ENCODE measurements at regions not wholly inside any gene's neighbourhood (a gene's known extent, or its start where the extent isn't known, plus 50 kb on each side); places are given as distances from the start of the nearest gene placed in this dataset.
A peak's percentile ranks its signal among the peaks of the same experiment; 100 is the strongest.

- Histone ChIP-seq H3K4me3 (ENCODE audit: low read length, poor library complexity, severe bottlenecking) (no peak overlapping the region), H4K20me1 (ENCODE audit: insufficient read depth, low read length, poor library complexity, severe bottlenecking) (no peaks in the 10 kb centered on the region), H3K9me3 (ENCODE audit: insufficient read depth, low read depth, low read length) (no peaks in the 10 kb centered on the region), H3F3A (ENCODE audit: low read depth) (no peaks in the 10 kb centered on the region), H2AFZ (ENCODE audit: low read length) (no peak overlapping the region), H3K4me1 (ENCODE audit: insufficient read depth, low read length, poor library complexity, severe bottlenecking) (no peaks in the 10 kb centered on the region), H3K36me3 (ENCODE audit: insufficient read depth, low read length) (no peaks in the 10 kb centered on the region), H3K27me3 (ENCODE audit: insufficient read depth, low read length, poor library complexity, severe bottlenecking) (no peaks in the 10 kb centered on the region), H3K9ac (ENCODE audit: low read depth, low read length, poor library complexity, severe bottlenecking) (no peak overlapping the region), H3K9me2 (replicated peaks; ENCODE audit: low read depth, low read length) (no peaks in the 10 kb centered on the region), H3K79me2 (ENCODE audit: insufficient read depth, low read length) (no peaks in the 10 kb centered on the region), H3K4me2 (ENCODE audit: low read depth, low read length, poor library complexity, severe bottlenecking) (no peak overlapping the region)
- TF ChIP-seq EZH2phosphoT487 (IDR thresholded peaks at IDR 0.05; ENCODE audit: borderline replicate concordance) (no peak), CTCF (conservative IDR thresholded peaks at IDR 0.05; ENCODE audit: low read length) (no peak)
Observed at GRCh38 chr3:106067711-106068110, 198.9 kb upstream of the CBLB start.

- no peaks in the 10 kb centered on the region for H3K36me3 ChIP-seq (ENCODE audit: insufficient read depth, low read length)
- H3K4me3 ChIP-seq (ENCODE audit: low read length, poor library complexity, severe bottlenecking): no peak overlapping the region
- H3F3A ChIP-seq (ENCODE audit: low read depth): no peaks in the 10 kb centered on the region
- TF ChIP-seq EZH2phosphoT487 (IDR thresholded peaks at IDR 0.05; ENCODE audit: borderline replicate concordance): no peak
- no peak for TF ChIP-seq CTCF (conservative IDR thresholded peaks at IDR 0.05; ENCODE audit: low read length)
- no peaks in the 10 kb centered on the region for H3K79me2 ChIP-seq (ENCODE audit: insufficient read depth, low read length)
- H3K9ac ChIP-seq (ENCODE audit: low read depth, low read length, poor library complexity, severe bottlenecking): no peak overlapping the region
- no peak overlapping the region for H2AFZ ChIP-seq (ENCODE audit: low read length)
- no peaks in the 10 kb centered on the region for H3K9me3 ChIP-seq (ENCODE audit: insufficient read depth, low read depth, low read length)
- H3K4me1 ChIP-seq (ENCODE audit: insufficient read depth, low read length, poor library complexity, severe bottlenecking): no peaks in the 10 kb centered on the region
- no peaks in the 10 kb centered on the region for H3K9me2 ChIP-seq (replicated peaks; ENCODE audit: low read depth, low read length)
- H3K27me3 ChIP-seq (ENCODE audit: insufficient read depth, low read length, poor library complexity, severe bottlenecking): no peaks in the 10 kb centered on the region
- no peak overlapping the region for H3K4me2 ChIP-seq (ENCODE audit: low read depth, low read length, poor library complexity, severe bottlenecking)
- no peaks in the 10 kb centered on the region for H4K20me1 ChIP-seq (ENCODE audit: insufficient read depth, low read length, poor library complexity, severe bottlenecking)
Observed at GRCh38 chr3:106068381-106068780, 199.6 kb upstream of the CBLB start.

GRCh38 chr3:106068795-106069194 lies 200.0 kb upstream of the CBLB start:
- H3K4me3 ChIP-seq (ENCODE audit: low read length, poor library complexity, severe bottlenecking): no peak overlapping the region
- no peaks in the 10 kb centered on the region for H4K20me1 ChIP-seq (ENCODE audit: insufficient read depth, low read length, poor library complexity, severe bottlenecking)
- no peaks in the 10 kb centered on the region for H3K9me2 ChIP-seq (replicated peaks; ENCODE audit: low read depth, low read length)
- H3K4me2 ChIP-seq (ENCODE audit: low read depth, low read length, poor library complexity, severe bottlenecking): no peak overlapping the region
- 0 out of 2 replicates have a peak overlapping the region, but pooled peaks have one; percentile 15 for H2AFZ ChIP-seq (ENCODE audit: low read length)
- no peaks in the 10 kb centered on the region for H3F3A ChIP-seq (ENCODE audit: low read depth)
- no peaks in the 10 kb centered on the region for H3K9me3 ChIP-seq (ENCODE audit: insufficient read depth, low read depth, low read length)
- no peaks in the 10 kb centered on the region for H3K4me1 ChIP-seq (ENCODE audit: insufficient read depth, low read length, poor library complexity, severe bottlenecking)
- no peak overlapping the region for H3K9ac ChIP-seq (ENCODE audit: low read depth, low read length, poor library complexity, severe bottlenecking)
- TF ChIP-seq CTCF (conservative IDR thresholded peaks at IDR 0.05; ENCODE audit: low read length) (no peak), EZH2phosphoT487 (IDR thresholded peaks at IDR 0.05; ENCODE audit: borderline replicate concordance) (no peak)
- H3K36me3 ChIP-seq (ENCODE audit: insufficient read depth, low read length): no peaks in the 10 kb centered on the region
- H3K27me3 ChIP-seq (ENCODE audit: insufficient read depth, low read length, poor library complexity, severe bottlenecking): no peaks in the 10 kb centered on the region
- no peaks in the 10 kb centered on the region for H3K79me2 ChIP-seq (ENCODE audit: insufficient read depth, low read length)
